Keratinocyte (primary cell): ENCODE measurements at regions not wholly inside any gene's neighbourhood (a gene's known extent, or its start where the extent isn't known, plus 50 kb on each side); places are given as distances from the start of the nearest gene placed in this dataset.

Source experiments
- CTCF ChIP-seq, 3 experiments: IDR thresholded peaks in 1 of 3; conservative IDR thresholded peaks in 1 of 3; optimal IDR thresholded peaks in 1 of 3; 2 replicates in 2 of 3; 3 replicates in 1 of 3; pipeline versions ENCODE3 to v1.5.1; 2011; ENCODE audit warnings: low read length in 3 of 3, mild to moderate bottlenecking in 3 of 3, moderate library complexity in 2 of 3, control low read depth in 1 of 3, inconsistent platforms in 1 of 3; ENCODE audit not compliant: insufficient read depth in 2 of 3; ENCODE audit errors: extremely low read depth in 1 of 3
- EZH2 ChIP-seq: IDR thresholded peaks from one replicate; pipeline ENCODE4 v1.6.1; 2012; ENCODE audit warnings: inconsistent platforms, mild to moderate bottlenecking, low read length, moderate library complexity

- TF ChIP-seq CTCF (optimal IDR thresholded peaks at IDR 0.05 in 1 of 3, IDR thresholded peaks at IDR 0.05 in 1 of 3, conservative IDR thresholded peaks at IDR 0.05 in 1 of 3; ENCODE audit: extremely low read depth in 1 of 3, insufficient read depth in 2 of 3, low read length in 3 of 3) (no peak), EZH2 (no peak)
These were observed 221.5 kb upstream of the NUDT4 start for GRCh38 chr12:93156086-93156716.
